ENCODE measurements at regions not wholly inside any gene's neighbourhood (a gene's known extent, or its start where the extent isn't known, plus 50 kb on each side); places are given as distances from the start of the nearest gene placed in this dataset.

GRCh38 chr4:60366661-60367060, 833.5 kb upstream of the ADGRL3 start:
- no peak for DNase-seq
- H2AFZ ChIP-seq (ENCODE audit: low read length) = no peak overlapping the region
- no peak overlapping the region for H3K23ac ChIP-seq (ENCODE audit: insufficient read length, low read depth, low read length)
- no peaks in the 10 kb centered on the region for H3K9me3 ChIP-seq (ENCODE audit: control insufficient read depth, low read depth, low read length)
- H2AK5ac ChIP-seq (ENCODE audit: insufficient read length, low read length) = no peak overlapping the region
- H3K9ac ChIP-seq (ENCODE audit: extremely low read depth, insufficient read length, low read length) = no peak overlapping the region
- TF ChIP-seq CTCF (conservative IDR thresholded peaks at IDR 0.05) = no peak
- no peak overlapping the region for H4K5ac ChIP-seq (ENCODE audit: insufficient read length, low read depth, low read length)
- peaks cover 2 to 5% of the 10 kb centered on the region in 2 experiments; a peak in 2 of 5 replicates for H3K9me3 Mint-ChIP-seq
- H2BK20ac ChIP-seq (ENCODE audit: low read depth, low read length, poor library complexity, severe bottlenecking) = no peak overlapping the region
- H3K36me3 Mint-ChIP-seq (ENCODE audit: insufficient read depth in 1 of 3, low read depth in 3 of 3) = peaks cover 0 to 3% (median 0%) of the 10 kb centered on the region in 3 experiments; a peak in 2 of 7 replicates
- H3K4me2 ChIP-seq (ENCODE audit: insufficient read depth, insufficient read length, low read length) = no peak overlapping the region
- H3K79me1 ChIP-seq (ENCODE audit: insufficient read depth, low read depth, low read length, poor library complexity, severe bottlenecking) = no peaks in the 10 kb centered on the region
- H3K27ac Mint-ChIP-seq = no peak overlapping the region
- WGBS (ENCODE audit: extremely low coverage, insufficient read length, low lambda C conversion rate) = no CpG with 5 or more reads among the region's 2 CpGs
- H4K91ac ChIP-seq (ENCODE audit: insufficient read length, low read depth, low read length) = no peak overlapping the region
- H3K23me2 ChIP-seq (ENCODE audit: insufficient read length, low read depth, low read length, poor library complexity, severe bottlenecking) = no peaks in the 10 kb centered on the region
- no peak overlapping the region for H3K27ac ChIP-seq (ENCODE audit: insufficient read length, low read depth, low read length)
- no peak overlapping the region for H3T11ph ChIP-seq (ENCODE audit: low read length)
- H3K4me1 Mint-ChIP-seq = peaks cover 4 to 16% of the 10 kb centered on the region in 2 experiments
- no peak overlapping the region for H4K8ac ChIP-seq (replicated peaks; ENCODE audit: insufficient read length, low read depth, low read length)
- H2BK15ac ChIP-seq (ENCODE audit: low read depth, low read length) = no peak overlapping the region
- no peak overlapping the region for H2BK5ac ChIP-seq (ENCODE audit: insufficient read length, low read length)
- H3K4me1 ChIP-seq (ENCODE audit: insufficient read depth, low read length) = no peaks in the 10 kb centered on the region
- H3K4ac ChIP-seq (ENCODE audit: low read depth, low read length) = no peak overlapping the region
- no peak overlapping the region for H3K4me3 Mint-ChIP-seq
- H4K20me1 ChIP-seq (ENCODE audit: control insufficient read depth, insufficient read depth, insufficient read length) = no peaks in the 10 kb centered on the region
- no peaks in the 10 kb centered on the region for H3K79me2 ChIP-seq (ENCODE audit: insufficient read depth, low read length)
- H3K27me3 Mint-ChIP-seq (ENCODE audit: low read depth) = no peaks in the 10 kb centered on the region
- no peak overlapping the region for H3K56ac ChIP-seq (ENCODE audit: insufficient read length, low read depth, low read length)
- no peak overlapping the region for H2BK120ac ChIP-seq (ENCODE audit: low read depth, low read length, poor library complexity, severe bottlenecking)
- no peaks in the 10 kb centered on the region for H3K27me3 ChIP-seq (ENCODE audit: insufficient read depth, low read length)
- H3K14ac ChIP-seq (ENCODE audit: insufficient read depth, low read length) = no peak overlapping the region
- no peak overlapping the region for H2BK12ac ChIP-seq (ENCODE audit: insufficient read length, low read depth, low read length)
- H3K18ac ChIP-seq (ENCODE audit: insufficient read length, low read depth, low read length) = no peak overlapping the region

All from H9 (cell line).